Prostate gland (tissue), 2 donors: ENCODE measurements at regions not wholly inside any gene's neighbourhood (a gene's known extent, or its start where the extent isn't known, plus 50 kb on each side); places are given as distances from the start of the nearest gene placed in this dataset.
"Not testable (repeated sequence)": the region's sequence is repeated elsewhere in the genome, so short reads cannot be mapped to it uniquely, and the experiment has no call there.

ENCODE experiments used
- DNase-seq: peaks from one replicate; pipeline ENCODE4 v3.0.0-alpha.2; 2019; ENCODE audit warnings: low spot score
- H3K27ac ChIP-seq, 2 donors: fragments of 200-600 bp; sonication (generic); 2 replicates each; pipeline ENCODE4 v1.5.1; 2017 to 2019
- H3K27me3 ChIP-seq: fragments of 200-600 bp; sonication (generic); replicated peaks from 2 replicates; pipeline ENCODE4 v1.5.1; 2019; ENCODE audit not compliant: insufficient read depth
- H3K36me3 ChIP-seq, 2 donors: fragments of 200-600 bp; sonication (generic); 1 replicate in 1 of 2; 2 replicates in 1 of 2; pipeline versions ENCODE4 v1.5.1 to v1.8.1; 2017 to 2019
- H3K4me1 ChIP-seq: fragments of 200-600 bp; sonication (generic); replicated peaks from 2 replicates; pipeline ENCODE4 v1.5.1; 2019
- H3K4me3 ChIP-seq, 2 donors: fragments of 200-600 bp; sonication (generic); 2 replicates each; pipeline ENCODE4 v1.5.1; 2017 to 2019
- H3K9me3 ChIP-seq: fragments of 200-600 bp; sonication (generic); 2 replicates; pipeline ENCODE4 v1.5.1; 2017
- POLR2A ChIP-seq: fragments of 450-650 bp; IDR thresholded peaks from one replicate; pipeline ENCODE4 v1.6.1; 2016; ENCODE audit warnings: antibody characterized with exemption, mild to moderate bottlenecking
- POLR2AphosphoS5 ChIP-seq: sonication (generic); formaldehyde crosslinking; IDR thresholded peaks from one replicate; pipeline ENCODE4 v1.6.1; 2017; ENCODE audit warnings: antibody characterized with exemption
- WGBS: methylation state at CpG from one replicate; pipeline ENCODE4 v1.1.5; 2018; 5-methylcytosine and 5-hydroxymethylcytosine counted together
- intact Hi-C: fragments of 100-400 bp; cut with DNase I; formaldehyde crosslinking; loops from one replicate; pipeline ENCODE4 v1.14.2; 2022
- TF ChIP-seq, protein P1 (sequence below), 4 experiments: fragments of 200-600 bp in 2 of 4; fragments of 450-650 bp in 2 of 4; sonication (generic) in 2 of 4; IDR thresholded peaks; 1 replicate in 3 of 4; 2 replicates in 1 of 4; pipeline ENCODE4 v1.5.1; 2016 to 2019; ENCODE audit warnings: antibody characterized with exemption in 4 of 4, mild to moderate bottlenecking in 2 of 4, moderate library complexity in 2 of 4

GRCh38 chrX:733961-734360 is 103.4 kb downstream of the SHOX start:
- DNase-seq = no peak
- Histone ChIP-seq H3K4me3 (no peak overlapping the region), H3K27me3 (no peaks in the 10 kb centered on the region), H3K27ac (no peak overlapping the region), H3K4me1 (no peaks in the 10 kb centered on the region), H3K36me3 (no peaks in the 10 kb centered on the region), H3K9me3 (no peaks in the 10 kb centered on the region)
- TF ChIP-seq POLR2A (no peak), POLR2AphosphoS5 (no peak)
- TF ChIP-seq, protein P1, sequence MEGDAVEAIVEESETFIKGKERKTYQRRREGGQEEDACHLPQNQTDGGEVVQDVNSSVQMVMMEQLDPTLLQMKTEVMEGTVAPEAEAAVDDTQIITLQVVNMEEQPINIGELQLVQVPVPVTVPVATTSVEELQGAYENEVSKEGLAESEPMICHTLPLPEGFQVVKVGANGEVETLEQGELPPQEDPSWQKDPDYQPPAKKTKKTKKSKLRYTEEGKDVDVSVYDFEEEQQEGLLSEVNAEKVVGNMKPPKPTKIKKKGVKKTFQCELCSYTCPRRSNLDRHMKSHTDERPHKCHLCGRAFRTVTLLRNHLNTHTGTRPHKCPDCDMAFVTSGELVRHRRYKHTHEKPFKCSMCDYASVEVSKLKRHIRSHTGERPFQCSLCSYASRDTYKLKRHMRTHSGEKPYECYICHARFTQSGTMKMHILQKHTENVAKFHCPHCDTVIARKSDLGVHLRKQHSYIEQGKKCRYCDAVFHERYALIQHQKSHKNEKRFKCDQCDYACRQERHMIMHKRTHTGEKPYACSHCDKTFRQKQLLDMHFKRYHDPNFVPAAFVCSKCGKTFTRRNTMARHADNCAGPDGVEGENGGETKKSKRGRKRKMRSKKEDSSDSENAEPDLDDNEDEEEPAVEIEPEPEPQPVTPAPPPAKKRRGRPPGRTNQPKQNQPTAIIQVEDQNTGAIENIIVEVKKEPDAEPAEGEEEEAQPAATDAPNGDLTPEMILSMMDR (IDR thresholded peaks at IDR 0.05) = no peak
- 74% methylated on average over 9 of the region's 9 CpGs for WGBS
- intact Hi-C loops = no loop called here

- H3K4me3 ChIP-seq = no peak overlapping the region
- H3K27ac ChIP-seq = no peak overlapping the region
- H3K4me1 ChIP-seq = no peaks in the 10 kb centered on the region
- H3K27me3 ChIP-seq = no peaks in the 10 kb centered on the region
- TF ChIP-seq, protein P1 (IDR thresholded peaks at IDR 0.05) = no peak
- TF ChIP-seq POLR2AphosphoS5 = no peak
- TF ChIP-seq POLR2A = no peak
- no peak for DNase-seq
- intact Hi-C loops = no loop called here
- H3K9me3 ChIP-seq = no peaks in the 10 kb centered on the region
- WGBS = 76% methylated on average over 21 of the region's 21 CpGs
- no peaks in the 10 kb centered on the region for H3K36me3 ChIP-seq
Observed at GRCh38 chrX:729583-730409, 99.2 kb downstream of the SHOX start.

GRCh38 chrX:729101-729500 is 98.5 kb downstream of the SHOX start:
- H3K36me3 ChIP-seq, DNase-seq, H3K27ac ChIP-seq, intact Hi-C loops, H3K9me3 ChIP-seq, H3K27me3 ChIP-seq, H3K4me3 ChIP-seq, H3K4me1 ChIP-seq: not testable (repeated sequence)
- WGBS = no CpG with 5 or more reads among the region's 14 CpGs

DNA sequence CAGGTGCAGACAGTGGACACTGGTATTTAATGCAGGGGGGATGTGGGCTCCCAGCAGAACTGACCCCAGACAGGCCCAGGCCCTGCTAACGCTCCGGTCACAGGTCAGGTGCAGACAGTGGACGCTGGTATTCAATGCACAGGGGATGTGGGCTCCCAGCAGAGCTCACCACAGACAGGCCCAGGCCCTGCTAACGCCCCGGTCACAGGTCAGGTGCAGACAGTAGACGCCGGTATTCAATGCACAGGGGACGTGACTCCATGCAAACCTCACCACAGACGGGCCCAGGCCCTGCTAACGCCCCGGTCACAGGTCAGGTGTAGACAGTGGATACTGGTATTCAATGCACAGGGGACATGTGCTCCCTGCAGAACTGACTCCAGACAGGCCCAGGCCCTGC is 98.0 kb downstream of the SHOX start:
- intact Hi-C loops, H3K27ac ChIP-seq, DNase-seq, H3K4me3 ChIP-seq, H3K27me3 ChIP-seq, H3K9me3 ChIP-seq, H3K36me3 ChIP-seq, H3K4me1 ChIP-seq: not testable (repeated sequence)
- 75% methylated on average over 8 of the region's 11 CpGs for WGBS

GRCh38 chrX:727738-728621 is 97.4 kb downstream of the SHOX start:
- H3K27ac ChIP-seq = no peak overlapping the region
- no peaks in the 10 kb centered on the region for H3K9me3 ChIP-seq
- H3K4me1 ChIP-seq = no peaks in the 10 kb centered on the region
- intact Hi-C loops = no loop called here
- 41% methylated on average over 22 of the region's 22 CpGs for WGBS
- no peak for TF ChIP-seq POLR2AphosphoS5
- no peak for TF ChIP-seq POLR2A
- TF ChIP-seq, protein P1 (IDR thresholded peaks at IDR 0.05) = no peak
- no peak overlapping the region for H3K4me3 ChIP-seq
- H3K27me3 ChIP-seq = no peaks in the 10 kb centered on the region
- no peak for DNase-seq
- no peaks in the 10 kb centered on the region for H3K36me3 ChIP-seq
